Smooth muscle cell (in vitro differentiated cells): ENCODE measurements at regions not wholly inside any gene's neighbourhood (a gene's known extent, or its start where the extent isn't known, plus 50 kb on each side); places are given as distances from the start of the nearest gene placed in this dataset.

Experiments
- DNase-seq: peaks from one replicate; lab custom pipeline; 2025; ENCODE audit not compliant: unreplicated experiment; lab: John Stamatoyannopoulos, UW
- H2AFZ ChIP-seq: fragments of 200-600 bp; sonication (generic); 2 replicates; pipeline ENCODE4 v1.6.0; 2016; ENCODE audit warnings: antibody characterized with exemption, low read depth, mild to moderate bottlenecking
- H3F3A ChIP-seq: fragments of 200-600 bp; sonication (generic); 2 replicates; pipeline ENCODE4 v1.6.0; 2017; ENCODE audit warnings: antibody characterized with exemption, low read depth
- H3K27ac ChIP-seq: fragments of 200-600 bp; sonication (generic); 2 replicates; pipeline ENCODE4 v1.5.1; 2016; ENCODE audit warnings: low read depth, mild to moderate bottlenecking
- H3K27me3 ChIP-seq: fragments of 200-600 bp; sonication (generic); 2 replicates; pipeline ENCODE4 v1.6.1; 2016; ENCODE audit warnings: low read depth, mild to moderate bottlenecking
- H3K36me3 ChIP-seq: fragments of 200-600 bp; sonication (generic); 2 replicates; pipeline ENCODE4 v1.5.1; 2016; ENCODE audit warnings: low read depth
- H3K4me1 ChIP-seq: fragments of 200-600 bp; sonication (generic); 2 replicates; pipeline ENCODE4 v1.5.1; 2016; ENCODE audit warnings: low read depth
- H3K4me2 ChIP-seq: fragments of 200-600 bp; sonication (generic); 2 replicates; pipeline ENCODE4 v1.6.0; 2016; ENCODE audit warnings: mild to moderate bottlenecking
- H3K4me3 ChIP-seq: fragments of 200-600 bp; sonication (generic); 2 replicates; pipeline ENCODE4 v1.5.1; 2016; ENCODE audit warnings: mild to moderate bottlenecking
- H3K79me2 ChIP-seq: fragments of 200-600 bp; sonication (generic); 2 replicates; pipeline ENCODE4 v1.6.0; 2016; ENCODE audit warnings: low read depth, mild to moderate bottlenecking
- H3K9ac ChIP-seq: fragments of 200-600 bp; sonication (generic); 2 replicates; pipeline ENCODE4 v1.6.0; 2016; ENCODE audit warnings: low read depth
- H3K9me3 ChIP-seq: fragments of 200-600 bp; sonication (generic); replicated peaks from 2 replicates; pipeline ENCODE4 v1.5.1; 2016; ENCODE audit warnings: low read depth
- H4K20me1 ChIP-seq: fragments of 200-600 bp; sonication (generic); 2 replicates; pipeline ENCODE4 v1.6.0; 2016; ENCODE audit warnings: low read depth
- WGBS: methylation state at CpG from one replicate; pipeline ENCODE4 v1.1.7; 2016; ENCODE audit warnings: low lambda C conversion rate; 5-methylcytosine and 5-hydroxymethylcytosine counted together
- TF ChIP-seq, protein P1 (sequence below): fragments of 200-600 bp; sonication (generic); IDR thresholded peaks from 2 replicates; pipeline ENCODE4 v1.5.1; 2017; ENCODE audit warnings: borderline replicate concordance, mild to moderate bottlenecking, antibody characterized with exemption; ENCODE audit not compliant: insufficient read depth, poor library complexity, severe bottlenecking

GRCh38 chr5:105133087-105133486, 1570.5 kb upstream of the NUDT12 start:
- Histone ChIP-seq H3K27me3 (no peaks in the 10 kb centered on the region), H3K9me3 (no peaks in the 10 kb centered on the region), H3K9ac (no peak overlapping the region), H2AFZ (no peak overlapping the region), H4K20me1 (no peaks in the 10 kb centered on the region), H3K4me3 (no peak overlapping the region), H3K36me3 (no peaks in the 10 kb centered on the region), H3K27ac (no peak overlapping the region), H3F3A (no peaks in the 10 kb centered on the region), H3K79me2 (no peaks in the 10 kb centered on the region), H3K4me1 (no peaks in the 10 kb centered on the region), H3K4me2 (no peak overlapping the region)
- TF ChIP-seq, protein P1, sequence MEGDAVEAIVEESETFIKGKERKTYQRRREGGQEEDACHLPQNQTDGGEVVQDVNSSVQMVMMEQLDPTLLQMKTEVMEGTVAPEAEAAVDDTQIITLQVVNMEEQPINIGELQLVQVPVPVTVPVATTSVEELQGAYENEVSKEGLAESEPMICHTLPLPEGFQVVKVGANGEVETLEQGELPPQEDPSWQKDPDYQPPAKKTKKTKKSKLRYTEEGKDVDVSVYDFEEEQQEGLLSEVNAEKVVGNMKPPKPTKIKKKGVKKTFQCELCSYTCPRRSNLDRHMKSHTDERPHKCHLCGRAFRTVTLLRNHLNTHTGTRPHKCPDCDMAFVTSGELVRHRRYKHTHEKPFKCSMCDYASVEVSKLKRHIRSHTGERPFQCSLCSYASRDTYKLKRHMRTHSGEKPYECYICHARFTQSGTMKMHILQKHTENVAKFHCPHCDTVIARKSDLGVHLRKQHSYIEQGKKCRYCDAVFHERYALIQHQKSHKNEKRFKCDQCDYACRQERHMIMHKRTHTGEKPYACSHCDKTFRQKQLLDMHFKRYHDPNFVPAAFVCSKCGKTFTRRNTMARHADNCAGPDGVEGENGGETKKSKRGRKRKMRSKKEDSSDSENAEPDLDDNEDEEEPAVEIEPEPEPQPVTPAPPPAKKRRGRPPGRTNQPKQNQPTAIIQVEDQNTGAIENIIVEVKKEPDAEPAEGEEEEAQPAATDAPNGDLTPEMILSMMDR: no peak
- no peak for DNase-seq
- 94% methylated on average over 3 of the region's 3 CpGs for WGBS

GRCh38 chr5:105132581-105132980, 1570.0 kb upstream of the NUDT12 start:
- H3K4me1 ChIP-seq: no peaks in the 10 kb centered on the region
- no peaks in the 10 kb centered on the region for H3K27me3 ChIP-seq
- TF ChIP-seq, protein P1: no peak
- H3K36me3 ChIP-seq: no peaks in the 10 kb centered on the region
- H3K27ac ChIP-seq: no peak overlapping the region
- H3K4me2 ChIP-seq: no peak overlapping the region
- H4K20me1 ChIP-seq: no peaks in the 10 kb centered on the region
- H3K9ac ChIP-seq: no peak overlapping the region
- 86% methylated on average over 1 of the region's 1 CpG for WGBS
- no peaks in the 10 kb centered on the region for H3K9me3 ChIP-seq
- no peak for DNase-seq
- no peaks in the 10 kb centered on the region for H3F3A ChIP-seq
- no peaks in the 10 kb centered on the region for H3K79me2 ChIP-seq
- H3K4me3 ChIP-seq: no peak overlapping the region
- no peak overlapping the region for H2AFZ ChIP-seq

DNA sequence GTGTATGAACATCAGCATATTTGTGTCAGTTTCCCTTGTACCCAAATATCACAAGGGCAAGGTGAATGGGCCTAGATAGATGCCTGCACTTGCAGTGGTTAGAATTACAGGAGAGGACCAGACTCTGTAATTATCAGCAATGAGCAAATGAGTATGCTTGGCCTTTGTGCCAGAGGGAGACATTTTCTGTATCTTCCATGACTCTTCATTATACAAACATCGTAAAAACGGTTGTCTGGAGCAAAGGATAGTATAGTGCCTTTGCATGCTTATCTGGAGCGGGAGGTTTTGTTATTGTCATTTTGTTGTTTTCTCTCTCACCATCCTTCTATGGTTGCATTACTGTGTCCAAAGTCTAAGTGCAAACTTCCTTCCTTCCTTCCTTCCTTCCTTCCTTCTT, 1568.5 kb upstream of the NUDT12 start:
- TF ChIP-seq, protein P1: no peak
- no peak overlapping the region for H3K4me2 ChIP-seq
- no peaks in the 10 kb centered on the region for H3K4me1 ChIP-seq
- WGBS: 58% methylated on average over 3 of the region's 3 CpGs
- no peak overlapping the region for H3K4me3 ChIP-seq
- H3K9me3 ChIP-seq: no peaks in the 10 kb centered on the region
- no peaks in the 10 kb centered on the region for H3K36me3 ChIP-seq
- H3K27me3 ChIP-seq: no peaks in the 10 kb centered on the region
- H2AFZ ChIP-seq: no peak overlapping the region
- H3K79me2 ChIP-seq: no peaks in the 10 kb centered on the region
- H3F3A ChIP-seq: no peaks in the 10 kb centered on the region
- no peak overlapping the region for H3K9ac ChIP-seq
- H4K20me1 ChIP-seq: no peaks in the 10 kb centered on the region
- DNase-seq: no peak
- H3K27ac ChIP-seq: no peak overlapping the region

GRCh38 chr5:105101577-105101976, 1539.0 kb upstream of the NUDT12 start:
- Histone ChIP-seq H3K9me3 (no peaks in the 10 kb centered on the region), H3K27me3 (no peaks in the 10 kb centered on the region), H3K79me2 (no peaks in the 10 kb centered on the region), H3K9ac (no peak overlapping the region), H3K27ac (no peak overlapping the region), H3F3A (no peaks in the 10 kb centered on the region), H3K4me1 (no peaks in the 10 kb centered on the region), H3K4me2 (no peak overlapping the region), H2AFZ (peak overlapping the region; percentile 47), H3K4me3 (no peak overlapping the region), H4K20me1 (no peaks in the 10 kb centered on the region), H3K36me3 (no peaks in the 10 kb centered on the region)
- TF ChIP-seq, protein P1: no peak
- WGBS: 45% methylated on average over 2 of the region's 2 CpGs
- DNase-seq: no peak
